CD14-positive monocyte (primary cell): ENCODE measurements at regions not wholly inside any gene's neighbourhood (a gene's known extent, or its start where the extent isn't known, plus 50 kb on each side); places are given as distances from the start of the nearest gene placed in this dataset.

Source experiments
- DNase-seq, 3 donors: peaks; one replicate each; pipeline ENCODE4 v3.0.0-alpha.2; 2011 to 2022
- H2AFZ ChIP-seq: 2 replicates; pipeline ENCODE4 v1.6.0; 2012; ENCODE audit warnings: mild to moderate bottlenecking, low read depth, low read length, inconsistent platforms; ENCODE audit not compliant: insufficient read depth, poor library complexity, severe bottlenecking
- H3K27ac ChIP-seq, 2 donors: 1 replicate in 1 of 2; 2 replicates in 1 of 2; pipeline ENCODE4 v1.5.1; 2012 to 2013; ENCODE audit warnings: low read length in 2 of 2, control low read depth in 1 of 2, inconsistent platforms in 1 of 2, low read depth in 1 of 2, mild to moderate bottlenecking in 1 of 2
- H3K27me3 ChIP-seq, 2 donors: one replicate each; pipeline versions ENCODE4 v1.6.0 to v1.6.1; 2011 to 2013; ENCODE audit warnings: low read length in 2 of 2; ENCODE audit not compliant: control insufficient read depth in 2 of 2, insufficient read depth in 2 of 2
- H3K36me3 ChIP-seq, 2 donors: replicated peaks in 1 of 2; 1 replicate in 1 of 2; 2 replicates in 1 of 2; pipeline versions ENCODE4 v1.5.1 to v1.6.1; 2012 to 2013; ENCODE audit warnings: low read length in 2 of 2, control low read depth in 1 of 2, inconsistent platforms in 1 of 2, mild to moderate bottlenecking in 1 of 2; ENCODE audit not compliant: insufficient read depth in 2 of 2, control insufficient read depth in 1 of 2
- H3K4me1 ChIP-seq, 2 donors: 1 replicate in 1 of 2; 2 replicates in 1 of 2; pipeline versions ENCODE4 v1.5.1 to v1.6.1; 2012 to 2013; ENCODE audit warnings: low read length in 2 of 2, control low read depth in 1 of 2, inconsistent platforms in 1 of 2, mild to moderate bottlenecking in 1 of 2, moderate library complexity in 1 of 2; ENCODE audit not compliant: insufficient read depth in 2 of 2, control insufficient read depth in 1 of 2
- H3K4me2 ChIP-seq: replicated peaks from 2 replicates; pipeline ENCODE3; 2012; ENCODE audit warnings: low read length, moderate library complexity, mild to moderate bottlenecking; ENCODE audit not compliant: poor library complexity, severe bottlenecking; ENCODE audit errors: extremely low read depth
- H3K4me3 ChIP-seq, 3 experiments: fragments of 200-600 bp in 1 of 3; sonication (generic) in 1 of 3; replicated peaks in 1 of 3; 1 replicate in 2 of 3; 2 replicates in 1 of 3; pipeline ENCODE4 v1.5.1; 2011 to 2013; ENCODE audit warnings: low read length in 3 of 3, mild to moderate bottlenecking in 3 of 3, control low read depth in 2 of 3, low read depth in 2 of 3, inconsistent platforms in 1 of 3, moderate library complexity in 1 of 3
- H3K79me2 ChIP-seq: 2 replicates; pipeline ENCODE4 v1.6.0; 2012; ENCODE audit warnings: mild to moderate bottlenecking, control low read depth, inconsistent platforms, low read length, moderate library complexity; ENCODE audit not compliant: insufficient read depth
- H3K9ac ChIP-seq: 2 replicates; pipeline ENCODE4 v1.6.0; 2017; ENCODE audit warnings: low read length, mild to moderate bottlenecking; ENCODE audit not compliant: insufficient read depth, poor library complexity, severe bottlenecking
- H3K9me3 ChIP-seq, 2 donors: replicated peaks in 1 of 2; 1 replicate in 1 of 2; 2 replicates in 1 of 2; pipeline versions ENCODE4 v1.5.1 to v1.6.1; 2012 to 2013; ENCODE audit warnings: low read length in 2 of 2, control low read depth in 1 of 2; ENCODE audit not compliant: control insufficient read depth in 1 of 2, insufficient read depth in 1 of 2
- H4K20me1 ChIP-seq: 2 replicates; pipeline ENCODE4 v1.6.0; 2012; ENCODE audit warnings: mild to moderate bottlenecking, low read length, control low read depth, moderate library complexity; ENCODE audit not compliant: insufficient read depth
- H3K27ac Mint-ChIP-seq, 7 donors: one replicate each; pipeline ENCODE4 v1.8.0; 2020; ENCODE audit warnings: mild to moderate bottlenecking in 7 of 7, mixed read lengths in 7 of 7, moderate library complexity in 6 of 7, inconsistent platforms in 2 of 7
- H3K27me3 Mint-ChIP-seq, 3 donors: one replicate each; pipeline ENCODE4 v1.8.0; 2021 to 2022; ENCODE audit warnings: low read depth in 3 of 3, mild to moderate bottlenecking in 3 of 3, mixed read lengths in 3 of 3, moderate library complexity in 3 of 3, inconsistent platforms in 1 of 3
- H3K36me3 Mint-ChIP-seq, 2 donors: one replicate each; pipeline ENCODE4 v1.8.0; 2020; ENCODE audit warnings: mixed read lengths in 2 of 2, inconsistent platforms in 1 of 2, mild to moderate bottlenecking in 1 of 2
- H3K4me1 Mint-ChIP-seq: one replicate; pipeline ENCODE4 v1.8.0; 2020; ENCODE audit warnings: mild to moderate bottlenecking, mixed read lengths
- H3K4me3 Mint-ChIP-seq, 2 donors: one replicate each; pipeline ENCODE4 v1.8.0; 2020; ENCODE audit warnings: mild to moderate bottlenecking in 2 of 2, mixed read lengths in 2 of 2, moderate library complexity in 1 of 2
- H3K9me3 Mint-ChIP-seq, 7 donors: one replicate each; pipeline ENCODE4 v1.8.0; 2020 to 2022; ENCODE audit warnings: mixed read lengths in 7 of 7, mild to moderate bottlenecking in 6 of 7, moderate library complexity in 6 of 7, inconsistent platforms in 2 of 7
- WGBS: methylation state at CpG from one replicate; pipeline ENCODE4 v1.1.5; 2013; ENCODE audit warnings: missing lambda C conversion rate; ENCODE audit not compliant: insufficient coverage; 5-methylcytosine and 5-hydroxymethylcytosine counted together
- intact Hi-C, 2 donors: fragments of 100-400 bp; cut with micrococcal nuclease; formaldehyde crosslinking; loops; one replicate each; pipeline versions ENCODE4 v1.15.0 to v1.15.1; 2023
- TF ChIP-seq, protein P1 (sequence below): fragments of 200-600 bp; IDR thresholded peaks from one replicate; pipeline ENCODE4 v1.8.0; 2022; ENCODE audit warnings: antibody characterized with exemption, mild to moderate bottlenecking

DNA sequence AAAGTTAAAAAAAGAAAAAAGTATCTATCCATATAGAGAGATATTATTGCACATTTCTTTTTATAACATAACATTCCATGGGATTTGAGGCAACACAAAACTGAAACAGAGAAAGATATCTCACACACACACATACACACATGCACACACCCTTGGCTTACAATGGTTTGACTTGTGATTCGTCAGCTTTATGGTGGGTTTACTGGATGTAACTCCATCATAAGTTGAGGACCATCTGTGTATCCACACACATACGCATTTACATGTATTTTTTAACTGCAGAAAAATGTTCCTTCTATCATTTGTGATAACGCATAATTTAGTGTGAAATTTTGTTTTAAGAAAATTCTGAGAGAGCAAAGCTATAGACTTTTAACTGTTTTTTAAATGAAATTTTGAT lies 74.2 kb upstream of the CDCA7L start:
- Mint-ChIP-seq H3K9me3 (peaks cover 0 to 11% (median 2%) of the 10 kb centered on the region in 7 donors), H3K36me3 (no peaks in the 10 kb centered on the region), H3K27ac (no peak overlapping the region), H3K4me1 (peaks cover 3% of the 10 kb centered on the region), H3K27me3 (peaks cover 0 to 4% (median 0%) of the 10 kb centered on the region in 3 donors), H3K4me3 (no peak overlapping the region)
- WGBS, result no CpG with 5 or more reads among the region's 3 CpGs
- TF ChIP-seq, protein P1, sequence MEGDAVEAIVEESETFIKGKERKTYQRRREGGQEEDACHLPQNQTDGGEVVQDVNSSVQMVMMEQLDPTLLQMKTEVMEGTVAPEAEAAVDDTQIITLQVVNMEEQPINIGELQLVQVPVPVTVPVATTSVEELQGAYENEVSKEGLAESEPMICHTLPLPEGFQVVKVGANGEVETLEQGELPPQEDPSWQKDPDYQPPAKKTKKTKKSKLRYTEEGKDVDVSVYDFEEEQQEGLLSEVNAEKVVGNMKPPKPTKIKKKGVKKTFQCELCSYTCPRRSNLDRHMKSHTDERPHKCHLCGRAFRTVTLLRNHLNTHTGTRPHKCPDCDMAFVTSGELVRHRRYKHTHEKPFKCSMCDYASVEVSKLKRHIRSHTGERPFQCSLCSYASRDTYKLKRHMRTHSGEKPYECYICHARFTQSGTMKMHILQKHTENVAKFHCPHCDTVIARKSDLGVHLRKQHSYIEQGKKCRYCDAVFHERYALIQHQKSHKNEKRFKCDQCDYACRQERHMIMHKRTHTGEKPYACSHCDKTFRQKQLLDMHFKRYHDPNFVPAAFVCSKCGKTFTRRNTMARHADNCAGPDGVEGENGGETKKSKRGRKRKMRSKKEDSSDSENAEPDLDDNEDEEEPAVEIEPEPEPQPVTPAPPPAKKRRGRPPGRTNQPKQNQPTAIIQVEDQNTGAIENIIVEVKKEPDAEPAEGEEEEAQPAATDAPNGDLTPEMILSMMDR, result no peak
- Histone ChIP-seq H3K36me3 (no peaks in the 10 kb centered on the region), H3K4me2 (no peak overlapping the region), H3K4me3 (no peak overlapping the region), H3K4me1 (no peaks in the 10 kb centered on the region), H3K27ac (no peak overlapping the region), H3K9ac (no peak overlapping the region), H4K20me1 (no peaks in the 10 kb centered on the region), H3K79me2 (no peaks in the 10 kb centered on the region), H3K27me3 (no peaks in the 10 kb centered on the region), H3K9me3 (no peaks in the 10 kb centered on the region), H2AFZ (no peak overlapping the region)
- no peak for DNase-seq
- intact Hi-C loops, result no loop called here

DNA sequence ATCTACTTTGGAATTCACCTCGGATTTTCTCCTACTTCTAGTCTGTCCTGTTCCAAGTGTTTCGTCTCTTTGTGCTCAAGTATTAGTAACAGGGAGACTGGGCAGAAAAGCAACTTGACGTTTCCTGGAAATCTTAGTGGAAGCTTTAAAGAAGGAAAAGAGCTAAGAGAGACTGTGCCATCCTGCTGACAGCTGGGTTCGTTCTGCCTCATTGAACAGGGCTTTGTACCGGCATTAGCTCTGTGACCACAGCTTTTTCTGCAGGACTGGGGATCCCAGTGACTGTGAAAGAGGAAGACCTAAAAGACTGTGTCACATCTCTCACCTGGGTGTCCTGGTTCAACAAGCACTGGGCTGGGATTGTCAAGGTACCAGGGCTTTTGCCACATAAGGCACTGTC lies 70.8 kb upstream of the CDCA7L start:
- Mint-ChIP-seq H3K4me3 (no peak overlapping the region), H3K27ac (no peak overlapping the region), H3K36me3 (no peaks in the 10 kb centered on the region), H3K4me1 (peaks cover 13% of the 10 kb centered on the region), H3K27me3 (no peaks in the 10 kb centered on the region), H3K9me3 (peaks cover 0 to 5% (median 0%) of the 10 kb centered on the region in 7 donors)
- Histone ChIP-seq H3K36me3 (no peaks in the 10 kb centered on the region), H3K27me3 (no peaks in the 10 kb centered on the region), H3K4me3 (no peak overlapping the region), H3K4me1 (no peaks in the 10 kb centered on the region), H3K4me2 (no peak overlapping the region), H3K79me2 (no peaks in the 10 kb centered on the region), H3K9me3 (no peaks in the 10 kb centered on the region), H3K27ac (no peak overlapping the region), H2AFZ (no peak overlapping the region), H3K9ac (no peak overlapping the region), H4K20me1 (no peaks in the 10 kb centered on the region)
- TF ChIP-seq, protein P1, result no peak
- 84% methylated on average over 3 of the region's 5 CpGs for WGBS
- intact Hi-C loops, result no loop called here
- no peak for DNase-seq
